ENCODE measurements at regions not wholly inside any gene's neighbourhood (a gene's known extent, or its start where the extent isn't known, plus 50 kb on each side); places are given as distances from the start of the nearest gene placed in this dataset.
"Not testable (repeated sequence)": the region's sequence is repeated elsewhere in the genome, so short reads cannot be mapped to it uniquely, and the experiment has no call there.

- POLR2A ChIA-PET = no interaction called here
- Histone ChIP-seq H3K27ac (ENCODE audit: insufficient read depth in 1 of 2, low read depth in 1 of 2, low read length in 2 of 2, poor library complexity in 1 of 2, severe bottlenecking in 2 of 2) (no peak overlapping the region), H3K9me3 (ENCODE audit: control extremely low read depth in 1 of 5, control insufficient read depth in 4 of 5, insufficient read depth in 2 of 5, low read depth in 1 of 5, low read length in 4 of 5) (no peaks in the 10 kb centered on the region), H3K27me3 (replicated peaks in 2 of 5; ENCODE audit: control insufficient read depth in 4 of 5, insufficient read depth in 5 of 5, low read length in 4 of 5) (peaks cover 0 to 2% (median 0%) of the 10 kb centered on the region in 5 experiments), H3K36me3 (ENCODE audit: control insufficient read depth in 4 of 4, insufficient read depth in 4 of 4, low read length in 3 of 4) (no peaks in the 10 kb centered on the region), H3K4me1 (ENCODE audit: control extremely low read depth in 1 of 4, control insufficient read depth in 4 of 4, insufficient read depth in 4 of 4, low read length in 3 of 4) (peaks cover 0 to under 1% (median 0%) of the 10 kb centered on the region in 4 experiments), H3K4me3 (ENCODE audit: control insufficient read depth in 1 of 7, extremely low read depth in 1 of 7, insufficient read depth in 4 of 7, low read depth in 2 of 7, low read length in 6 of 7) (no peak overlapping the region)
- WGBS (ENCODE audit: insufficient coverage) = no CpG with 5 or more reads among the region's 1 CpG
- no peak for DNase-seq
- CTCF ChIA-PET = no interaction called here
These were observed 307.1 kb downstream of the RAP2B start for GRCh38 chr3:153469162-153469561.

GRCh38 chr3:153484842-153485241 is 322.8 kb downstream of the RAP2B start:
- Histone ChIP-seq H3K4me3 (ENCODE audit: control insufficient read depth in 1 of 7, extremely low read depth in 1 of 7, insufficient read depth in 4 of 7, low read depth in 2 of 7, low read length in 6 of 7) (no peak overlapping the region), H3K9me3 (ENCODE audit: control extremely low read depth in 1 of 5, control insufficient read depth in 4 of 5, insufficient read depth in 2 of 5, low read depth in 1 of 5, low read length in 4 of 5) (no peaks in the 10 kb centered on the region), H3K36me3 (ENCODE audit: control insufficient read depth in 4 of 4, insufficient read depth in 4 of 4, low read length in 3 of 4) (no peaks in the 10 kb centered on the region), H3K27ac (ENCODE audit: insufficient read depth in 1 of 2, low read depth in 1 of 2, low read length in 2 of 2, poor library complexity in 1 of 2, severe bottlenecking in 2 of 2) (no peak overlapping the region), H3K27me3 (replicated peaks in 2 of 5; ENCODE audit: control insufficient read depth in 4 of 5, insufficient read depth in 5 of 5, low read length in 4 of 5) (no peaks in the 10 kb centered on the region), H3K4me1 (ENCODE audit: control extremely low read depth in 1 of 4, control insufficient read depth in 4 of 4, insufficient read depth in 4 of 4, low read length in 3 of 4) (peaks cover 0 to 9% (median 4%) of the 10 kb centered on the region in 4 experiments)
- CTCF ChIA-PET = no interaction called here
- POLR2A ChIA-PET = no interaction called here
- DNase-seq = peak; percentile 1 to 21 (median 17)
- WGBS (ENCODE audit: insufficient coverage) = 11% methylated on average over 1 of the region's 3 CpGs

- POLR2A ChIA-PET = no interaction called here
- Histone ChIP-seq H3K36me3 (ENCODE audit: control insufficient read depth in 4 of 4, insufficient read depth in 4 of 4, low read length in 3 of 4) (no peaks in the 10 kb centered on the region), H3K27me3 (replicated peaks in 2 of 5; ENCODE audit: control insufficient read depth in 4 of 5, insufficient read depth in 5 of 5, low read length in 4 of 5) (no peaks in the 10 kb centered on the region), H3K27ac (ENCODE audit: insufficient read depth in 1 of 2, low read depth in 1 of 2, low read length in 2 of 2, poor library complexity in 1 of 2, severe bottlenecking in 2 of 2) (no peak overlapping the region), H3K4me1 (ENCODE audit: control extremely low read depth in 1 of 4, control insufficient read depth in 4 of 4, insufficient read depth in 4 of 4, low read length in 3 of 4) (no peaks in the 10 kb centered on the region), H3K4me3 (ENCODE audit: control insufficient read depth in 1 of 7, extremely low read depth in 1 of 7, insufficient read depth in 4 of 7, low read depth in 2 of 7, low read length in 6 of 7) (no peak overlapping the region), H3K9me3 (ENCODE audit: control extremely low read depth in 1 of 5, control insufficient read depth in 4 of 5, insufficient read depth in 2 of 5, low read depth in 1 of 5, low read length in 4 of 5) (no peaks in the 10 kb centered on the region)
- CTCF ChIA-PET = no interaction called here
- no peak for DNase-seq
These were observed 333.4 kb downstream of the RAP2B start for GRCh38 chr3:153495422-153495821.

- no CpG with 5 or more reads among the region's 1 CpG for WGBS (ENCODE audit: insufficient coverage)
- Histone ChIP-seq H3K27me3 (replicated peaks in 2 of 5; ENCODE audit: control insufficient read depth in 4 of 5, insufficient read depth in 5 of 5, low read length in 4 of 5) (no peaks in the 10 kb centered on the region), H3K4me1 (ENCODE audit: control extremely low read depth in 1 of 4, control insufficient read depth in 4 of 4, insufficient read depth in 4 of 4, low read length in 3 of 4) (no peaks in the 10 kb centered on the region), H3K4me3 (ENCODE audit: control insufficient read depth in 1 of 7, extremely low read depth in 1 of 7, insufficient read depth in 4 of 7, low read depth in 2 of 7, low read length in 6 of 7) (no peak overlapping the region), H3K27ac (ENCODE audit: insufficient read depth in 1 of 2, low read depth in 1 of 2, low read length in 2 of 2, poor library complexity in 1 of 2, severe bottlenecking in 2 of 2) (no peak overlapping the region), H3K36me3 (ENCODE audit: control insufficient read depth in 4 of 4, insufficient read depth in 4 of 4, low read length in 3 of 4) (no peaks in the 10 kb centered on the region), H3K9me3 (ENCODE audit: control extremely low read depth in 1 of 5, control insufficient read depth in 4 of 5, insufficient read depth in 2 of 5, low read depth in 1 of 5, low read length in 4 of 5) (no peaks in the 10 kb centered on the region)
- POLR2A ChIA-PET = no interaction called here
- DNase-seq = no peak
- CTCF ChIA-PET = no interaction called here
These were observed 340.7 kb downstream of the RAP2B start for GRCh38 chr3:153502682-153503081.

- Histone ChIP-seq H3K9me3 (ENCODE audit: control extremely low read depth in 1 of 5, control insufficient read depth in 4 of 5, insufficient read depth in 2 of 5, low read depth in 1 of 5, low read length in 4 of 5) (no peaks in the 10 kb centered on the region), H3K4me1 (ENCODE audit: control extremely low read depth in 1 of 4, control insufficient read depth in 4 of 4, insufficient read depth in 4 of 4, low read length in 3 of 4) (no peaks in the 10 kb centered on the region), H3K27me3 (replicated peaks in 2 of 5; ENCODE audit: control insufficient read depth in 4 of 5, insufficient read depth in 5 of 5, low read length in 4 of 5) (no peaks in the 10 kb centered on the region), H3K36me3 (ENCODE audit: control insufficient read depth in 4 of 4, insufficient read depth in 4 of 4, low read length in 3 of 4) (no peaks in the 10 kb centered on the region), H3K27ac (ENCODE audit: insufficient read depth in 1 of 2, low read depth in 1 of 2, low read length in 2 of 2, poor library complexity in 1 of 2, severe bottlenecking in 2 of 2) (no peak overlapping the region), H3K4me3 (ENCODE audit: control insufficient read depth in 1 of 7, extremely low read depth in 1 of 7, insufficient read depth in 4 of 7, low read depth in 2 of 7, low read length in 6 of 7) (no peak overlapping the region)
- WGBS (ENCODE audit: insufficient coverage) = 97% methylated on average over 4 of the region's 7 CpGs
- DNase-seq = no peak
- POLR2A ChIA-PET = no interaction called here
- CTCF ChIA-PET = no interaction called here
These were observed 341.8 kb downstream of the RAP2B start for GRCh38 chr3:153503873-153504272.

GRCh38 chr3:153506205-153506604 is 344.2 kb downstream of the RAP2B start:
- 100% methylated on average over 2 of the region's 13 CpGs for WGBS (ENCODE audit: insufficient coverage)
- POLR2A ChIA-PET = not testable (repeated sequence)

GRCh38 chr3:153506686-153507085 is 344.7 kb downstream of the RAP2B start:
- H3K9me3 ChIP-seq (ENCODE audit: control extremely low read depth in 1 of 5, control insufficient read depth in 4 of 5, insufficient read depth in 2 of 5, low read depth in 1 of 5, low read length in 4 of 5); POLR2A ChIA-PET; H3K4me1 ChIP-seq (ENCODE audit: control extremely low read depth in 1 of 4, control insufficient read depth in 4 of 4, insufficient read depth in 4 of 4, low read length in 3 of 4); H3K4me3 ChIP-seq (ENCODE audit: control insufficient read depth in 1 of 7, extremely low read depth in 1 of 7, insufficient read depth in 4 of 7, low read depth in 2 of 7, low read length in 6 of 7); H3K27me3 ChIP-seq (replicated peaks in 2 of 5; ENCODE audit: control insufficient read depth in 4 of 5, insufficient read depth in 5 of 5, low read length in 4 of 5); H3K36me3 ChIP-seq (ENCODE audit: control insufficient read depth in 4 of 4, insufficient read depth in 4 of 4, low read length in 3 of 4); H3K27ac ChIP-seq (ENCODE audit: insufficient read depth in 1 of 2, low read depth in 1 of 2, low read length in 2 of 2, poor library complexity in 1 of 2, severe bottlenecking in 2 of 2); CTCF ChIA-PET; DNase-seq: not testable (repeated sequence)
- WGBS (ENCODE audit: insufficient coverage) = 98% methylated on average over 5 of the region's 15 CpGs

More at GRCh38 chr3:153506205-153506604, 344.2 kb downstream of the RAP2B start:
- CTCF ChIA-PET; DNase-seq; H3K27ac ChIP-seq (ENCODE audit: insufficient read depth in 1 of 2, low read depth in 1 of 2, low read length in 2 of 2, poor library complexity in 1 of 2, severe bottlenecking in 2 of 2); H3K4me3 ChIP-seq (ENCODE audit: control insufficient read depth in 1 of 7, extremely low read depth in 1 of 7, insufficient read depth in 4 of 7, low read depth in 2 of 7, low read length in 6 of 7); H3K36me3 ChIP-seq (ENCODE audit: control insufficient read depth in 4 of 4, insufficient read depth in 4 of 4, low read length in 3 of 4); H3K9me3 ChIP-seq (ENCODE audit: control extremely low read depth in 1 of 5, control insufficient read depth in 4 of 5, insufficient read depth in 2 of 5, low read depth in 1 of 5, low read length in 4 of 5); H3K27me3 ChIP-seq (replicated peaks in 2 of 5; ENCODE audit: control insufficient read depth in 4 of 5, insufficient read depth in 5 of 5, low read length in 4 of 5); H3K4me1 ChIP-seq (ENCODE audit: control extremely low read depth in 1 of 4, control insufficient read depth in 4 of 4, insufficient read depth in 4 of 4, low read length in 3 of 4): not testable (repeated sequence)
